K562 (cell line): ENCODE measurements at regions not wholly inside any gene's neighbourhood (a gene's known extent, or its start where the extent isn't known, plus 50 kb on each side); places are given as distances from the start of the nearest gene placed in this dataset.
A peak's percentile ranks its signal among the peaks of the same experiment; 100 is the strongest.

Experiments
- ATAC-seq: fragments of 200-7000 bp; cut with Tn5 transposase; 3 replicates; pipeline ENCODE4 v1.9.1; 2020; ENCODE audit warnings: moderate library complexity
- BruUV-seq: library from RNA; stranded (reverse); fragments of 400-500 nt; replicated peaks from 2 replicates; lab custom pipeline; 2021; lab: Mats Ljungman, UMichigan
- CTCF ChIA-PET: fragments of 300-600 bp; formaldehyde crosslinking; extraction: SDS; loops from one replicate; lab custom pipeline; 2021; ENCODE audit warnings: low intra/inter-chr PET ratio; lab: Yijun Ruan, JAX
- POLR2A ChIA-PET: fragments of 300-600, 350-650 bp; sonication (Branson Sonifier 250); formaldehyde crosslinking; extraction: SDS; loops from one replicate; lab custom pipeline; 2021; ENCODE audit warnings: antibody characterized with exemption, inconsistent platforms; lab: Yijun Ruan, JAX
- DNase-seq, 4 experiments: peaks; one replicate each; pipeline versions ENCODE4 v3.0.0 to v3.0.0-alpha.2; 2011 to 2018; ENCODE audit warnings: low spot score in 3 of 4, mixed read lengths in 3 of 4; ENCODE audit errors: extremely low read depth in 1 of 4
- FAIRE-seq: peaks from 2 replicates; lab custom pipeline; 2011; peaks lifted over from hg19 to GRCh38; lab: Jason Lieb, UNC
- H2AFZ ChIP-seq: 2 replicates; pipeline ENCODE4 v1.6.0; 2011; ENCODE audit warnings: low read depth, low read length, control low read depth, inconsistent platforms
- H3K27ac ChIP-seq: fragments of 200-600 bp; 3 replicates; pipeline ENCODE4 v1.8.0; 2011; ENCODE audit warnings: low read depth, mild to moderate bottlenecking, control low read depth, inconsistent platforms, low read length, moderate library complexity, mixed read lengths; ENCODE audit errors: extremely low read depth
- H3K27me3 ChIP-seq, 2 experiments: fragments of 300-600 bp in 1 of 2; 2 replicates in 1 of 2; 3 replicates in 1 of 2; pipeline versions ENCODE4 v1.6.0 to v1.8.0; 2011; ENCODE audit warnings: inconsistent platforms in 2 of 2, low read length in 2 of 2, mild to moderate bottlenecking in 1 of 2, mixed read lengths in 1 of 2, moderate library complexity in 1 of 2; ENCODE audit not compliant: control insufficient read depth in 2 of 2, insufficient read depth in 2 of 2
- H3K36me3 ChIP-seq: fragments of 300-600 bp; 3 replicates; pipeline ENCODE4 v1.8.0; 2011; ENCODE audit warnings: mild to moderate bottlenecking, low read length, inconsistent platforms; ENCODE audit not compliant: control insufficient read depth, insufficient read depth
- H3K4me1 ChIP-seq, 2 experiments: fragments of 200-600 bp in 1 of 2; replicated peaks in 1 of 2; 2 replicates in 1 of 2; 3 replicates in 1 of 2; pipeline versions ENCODE4 v1.5.1 to v1.8.0; 2011; ENCODE audit warnings: inconsistent platforms in 2 of 2, low read length in 2 of 2, mild to moderate bottlenecking in 1 of 2, mixed read lengths in 1 of 2, moderate library complexity in 1 of 2; ENCODE audit not compliant: control insufficient read depth in 2 of 2, insufficient read depth in 2 of 2
- H3K4me2 ChIP-seq: 2 replicates; pipeline ENCODE4 v1.6.1; 2011; ENCODE audit warnings: low read length, control low read depth, inconsistent platforms, mixed read lengths; ENCODE audit not compliant: insufficient read depth
- H3K4me3 ChIP-seq: fragments of 200-600 bp; sonication (generic), shearing (Covaris generic); 2 replicates; pipeline ENCODE4 v1.5.1; 2016; ENCODE audit warnings: control low read depth, inconsistent platforms
- H3K79me2 ChIP-seq: fragments of 200-600 bp; 3 replicates; pipeline ENCODE4 v1.8.0; 2011; ENCODE audit warnings: low read length, inconsistent platforms; ENCODE audit not compliant: control insufficient read depth, insufficient read depth
- H3K9ac ChIP-seq, 2 experiments: 2 replicates each; pipeline versions ENCODE4 v1.6.0 to v1.6.1; 2011; ENCODE audit warnings: low read depth in 2 of 2, low read length in 2 of 2, control low read depth in 1 of 2, inconsistent platforms in 1 of 2, mild to moderate bottlenecking in 1 of 2, mixed read lengths in 1 of 2; ENCODE audit not compliant: insufficient read depth in 1 of 2
- H3K9me1 ChIP-seq: one replicate; pipeline ENCODE4 v1.6.0; 2011; ENCODE audit warnings: inconsistent platforms, mild to moderate bottlenecking, low read length, moderate library complexity; ENCODE audit not compliant: control insufficient read depth, insufficient read depth
- H3K9me3 ChIP-seq: replicated peaks from 2 replicates; pipeline ENCODE4 v1.5.1; 2011; ENCODE audit warnings: low read depth, low read length, inconsistent platforms; ENCODE audit not compliant: control insufficient read depth, insufficient read depth
- H4K20me1 ChIP-seq: replicated peaks from 2 replicates; pipeline ENCODE4 v1.6.1; 2011; ENCODE audit warnings: low read length, inconsistent platforms, mixed read lengths; ENCODE audit not compliant: control insufficient read depth, insufficient read depth
- CTCF ChIP-seq, 3 experiments: IDR thresholded peaks in 2 of 3; conservative IDR thresholded peaks in 1 of 3; 2 replicates each; pipeline ENCODE4 v1.5.1; 2011 to 2012; ENCODE audit warnings: low read length in 3 of 3, mild to moderate bottlenecking in 3 of 3, control low read depth in 2 of 3, improper control_type of control experiment in 1 of 3, inconsistent platforms in 1 of 3, low read depth in 1 of 3, mixed read lengths in 1 of 3, moderate library complexity in 1 of 3; ENCODE audit not compliant: insufficient read depth in 2 of 3
- EWSR1 ChIP-seq: fragments of 450-650 bp; IDR thresholded peaks from 2 replicates; pipeline ENCODE4 v1.6.1; 2018; ENCODE audit warnings: borderline replicate concordance, mild to moderate bottlenecking, low read depth, moderate library complexity; ENCODE audit not compliant: partially characterized antibody
- FOXA3 ChIP-seq, 2 experiments: fragments of 450-650 bp in 1 of 2; sonication (generic) in 1 of 2; formaldehyde crosslinking; IDR thresholded peaks in 1 of 2; conservative IDR thresholded peaks in 1 of 2; 2 replicates each; pipeline versions ENCODE4 v1.4.0 to v1.8.0; 2020 to 2022; ENCODE audit warnings: mild to moderate bottlenecking in 2 of 2, missing genetic modification reagents in 1 of 2
- ZBTB2 ChIP-seq: fragments of 450-650 bp; IDR thresholded peaks from 2 replicates; pipeline ENCODE4 v1.6.1; 2016; ENCODE audit warnings: antibody characterized with exemption
- WGBS: fragments of 100-300 bp; shearing (Covaris generic); methylation state at CpG from one replicate; pipeline ENCODE4 v1.1.6; 2016; ENCODE audit warnings: low coverage, mixed read lengths; ENCODE audit not compliant: insufficient coverage; ENCODE audit errors: missing lambda C conversion rate; 5-methylcytosine and 5-hydroxymethylcytosine counted together
- in situ Hi-C: fragments of 300-500 bp; cut with MboI; formaldehyde crosslinking; loops from 4 replicates; pipeline ENCODE4 v1.15.0; 2018; ENCODE audit warnings: inconsistent platforms, mixed read lengths
- intact Hi-C: fragments of 100-400 bp; cut with micrococcal nuclease; formaldehyde crosslinking; loops from 2 replicates; pipeline ENCODE4 v1.14.2; 2022
- TF ChIP-seq, protein P1 (sequence below), 3 experiments: fragments of 200-800 bp in 1 of 3; fragments of 250-450 bp in 1 of 3; fragments of 450-650 bp in 1 of 3; sonication (Bioruptor Pico) in 1 of 3; sonication (Bioruptor generic) in 1 of 3; formaldehyde crosslinking in 1 of 3; IDR thresholded peaks; 2 replicates each; pipeline versions ENCODE4 v1.6.1 to v1.8.0; 2016 to 2022; ENCODE audit warnings: mild to moderate bottlenecking in 2 of 3, missing genetic modification characterization in 2 of 3, missing compliant biosample characterization in 1 of 3, moderate library complexity in 1 of 3
- TF ChIP-seq, protein P2 (sequence below): sonication (generic); formaldehyde crosslinking; IDR thresholded peaks from 2 replicates; pipeline ENCODE4 v1.8.1; 2023; ENCODE audit warnings: mild to moderate bottlenecking, missing genetic modification reagents
- TF ChIP-seq, protein P3 (sequence below): fragments of 450-650 bp; conservative IDR thresholded peaks from 2 replicates; pipeline ENCODE4 v1.6.1; 2016; ENCODE audit warnings: missing genetic modification characterization, low read depth, mild to moderate bottlenecking, missing compliant biosample characterization, moderate library complexity

DNA sequence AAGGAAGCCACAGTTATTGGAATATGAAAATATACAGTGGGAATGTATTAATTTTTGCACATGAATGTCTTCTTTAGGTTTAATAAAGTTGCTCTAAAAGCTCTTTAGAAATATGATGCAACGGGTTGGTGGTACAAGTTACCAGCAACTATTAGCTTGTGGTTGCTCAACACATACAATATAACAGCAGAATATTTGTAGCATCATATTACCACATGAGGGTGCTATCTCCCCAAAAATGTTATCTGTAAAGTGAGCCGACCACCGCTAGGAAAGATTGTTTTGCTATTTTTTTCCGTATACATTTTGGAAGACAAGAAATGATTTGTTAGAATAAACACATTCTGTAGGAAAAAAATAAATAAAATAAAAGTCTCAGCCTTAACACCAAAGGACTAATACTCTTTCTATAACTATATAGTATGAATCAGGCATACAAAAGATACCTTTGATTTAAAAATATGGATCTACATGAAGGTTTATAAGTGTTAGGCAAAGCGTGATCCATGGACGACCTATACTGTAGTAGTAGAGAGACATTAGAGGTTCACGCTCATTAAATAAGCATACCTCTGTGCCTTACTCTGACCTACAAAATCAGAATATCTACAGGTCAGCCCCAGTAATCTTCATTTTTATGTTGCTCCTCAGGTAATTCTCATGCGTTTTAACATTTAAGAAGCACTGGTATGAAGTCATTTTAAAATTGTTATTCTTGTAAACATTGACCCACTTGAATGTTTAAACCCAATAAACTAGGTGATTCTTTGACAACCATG lies 1110.6 kb upstream of the ACVR2A start (continued):
- TF ChIP-seq CTCF (IDR thresholded peaks at IDR 0.05 in 2 of 3, conservative IDR thresholded peaks at IDR 0.05 in 1 of 3; ENCODE audit: insufficient read depth in 2 of 3, low read depth in 1 of 3, low read length in 3 of 3): peak in 2 of 3 experiments; percentile 13 to 40; a peak in 2 of 6 replicates

- in situ Hi-C loops: loop anchor here (25.0 kb wide), 1 partner anchor 1181 kb away; no protein-coding TSS in a partner anchor
- Histone ChIP-seq H3K27me3 (no peaks in the 10 kb centered on the region), H3K79me2 (no peaks in the 10 kb centered on the region), H3K4me3 (no peak overlapping the region), H3K9me1 (no peaks in the 10 kb centered on the region), H2AFZ (no peak overlapping the region), H3K9me3 (no peaks in the 10 kb centered on the region), H3K4me1 (no peaks in the 10 kb centered on the region), H3K4me2 (no peak overlapping the region), H3K9ac (no peak overlapping the region), H3K36me3 (no peaks in the 10 kb centered on the region), H3K27ac (no peak overlapping the region), H4K20me1 (no peaks in the 10 kb centered on the region)
- BruUV-seq: no TSS peak
- WGBS: 0% methylated on average over 1 of the region's 1 CpG
- POLR2A ChIA-PET: no interaction called here
- ATAC-seq: no peak
- no peak for FAIRE-seq
- TF ChIP-seq EWSR1 (no peak), FOXA3 (CRISPR knock-in tag; conservative IDR thresholded peaks at IDR 0.05 in 1 of 2, IDR thresholded peaks at IDR 0.05 in 1 of 2) (no peak), ZBTB2 (no peak)
- TF ChIP-seq, protein P1, sequence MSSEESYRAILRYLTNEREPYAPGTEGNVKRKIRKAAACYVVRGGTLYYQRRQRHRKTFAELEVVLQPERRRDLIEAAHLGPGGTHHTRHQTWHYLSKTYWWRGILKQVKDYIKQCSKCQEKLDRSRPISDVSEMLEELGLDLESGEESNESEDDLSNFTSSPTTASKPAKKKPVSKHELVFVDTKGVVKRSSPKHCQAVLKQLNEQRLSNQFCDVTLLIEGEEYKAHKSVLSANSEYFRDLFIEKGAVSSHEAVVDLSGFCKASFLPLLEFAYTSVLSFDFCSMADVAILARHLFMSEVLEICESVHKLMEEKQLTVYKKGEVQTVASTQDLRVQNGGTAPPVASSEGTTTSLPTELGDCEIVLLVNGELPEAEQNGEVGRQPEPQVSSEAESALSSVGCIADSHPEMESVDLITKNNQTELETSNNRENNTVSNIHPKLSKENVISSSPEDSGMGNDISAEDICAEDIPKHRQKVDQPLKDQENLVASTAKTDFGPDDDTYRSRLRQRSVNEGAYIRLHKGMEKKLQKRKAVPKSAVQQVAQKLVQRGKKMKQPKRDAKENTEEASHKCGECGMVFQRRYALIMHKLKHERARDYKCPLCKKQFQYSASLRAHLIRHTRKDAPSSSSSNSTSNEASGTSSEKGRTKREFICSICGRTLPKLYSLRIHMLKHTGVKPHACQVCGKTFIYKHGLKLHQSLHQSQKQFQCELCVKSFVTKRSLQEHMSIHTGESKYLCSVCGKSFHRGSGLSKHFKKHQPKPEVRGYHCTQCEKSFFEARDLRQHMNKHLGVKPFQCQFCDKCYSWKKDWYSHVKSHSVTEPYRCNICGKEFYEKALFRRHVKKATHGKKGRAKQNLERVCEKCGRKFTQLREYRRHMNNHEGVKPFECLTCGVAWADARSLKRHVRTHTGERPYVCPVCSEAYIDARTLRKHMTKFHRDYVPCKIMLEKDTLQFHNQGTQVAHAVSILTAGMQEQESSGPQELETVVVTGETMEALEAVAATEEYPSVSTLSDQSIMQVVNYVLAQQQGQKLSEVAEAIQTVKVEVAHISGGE (CRISPR knock-in tag; IDR thresholded peaks at IDR 0.05): no peak
- TF ChIP-seq, protein P2, sequence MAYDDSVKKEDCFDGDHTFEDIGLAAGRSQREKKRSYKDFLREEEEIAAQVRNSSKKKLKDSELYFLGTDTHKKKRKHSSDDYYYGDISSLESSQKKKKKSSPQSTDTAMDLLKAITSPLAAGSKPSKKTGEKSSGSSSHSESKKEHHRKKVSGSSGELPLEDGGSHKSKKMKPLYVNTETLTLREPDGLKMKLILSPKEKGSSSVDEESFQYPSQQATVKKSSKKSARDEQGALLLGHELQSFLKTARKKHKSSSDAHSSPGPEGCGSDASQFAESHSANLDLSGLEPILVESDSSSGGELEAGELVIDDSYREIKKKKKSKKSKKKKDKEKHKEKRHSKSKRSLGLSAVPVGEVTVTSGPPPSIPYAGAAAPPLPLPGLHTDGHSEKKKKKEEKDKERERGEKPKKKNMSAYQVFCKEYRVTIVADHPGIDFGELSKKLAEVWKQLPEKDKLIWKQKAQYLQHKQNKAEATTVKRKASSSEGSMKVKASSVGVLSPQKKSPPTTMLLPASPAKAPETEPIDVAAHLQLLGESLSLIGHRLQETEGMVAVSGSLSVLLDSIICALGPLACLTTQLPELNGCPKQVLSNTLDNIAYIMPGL: no peak
- TF ChIP-seq, protein P3, sequence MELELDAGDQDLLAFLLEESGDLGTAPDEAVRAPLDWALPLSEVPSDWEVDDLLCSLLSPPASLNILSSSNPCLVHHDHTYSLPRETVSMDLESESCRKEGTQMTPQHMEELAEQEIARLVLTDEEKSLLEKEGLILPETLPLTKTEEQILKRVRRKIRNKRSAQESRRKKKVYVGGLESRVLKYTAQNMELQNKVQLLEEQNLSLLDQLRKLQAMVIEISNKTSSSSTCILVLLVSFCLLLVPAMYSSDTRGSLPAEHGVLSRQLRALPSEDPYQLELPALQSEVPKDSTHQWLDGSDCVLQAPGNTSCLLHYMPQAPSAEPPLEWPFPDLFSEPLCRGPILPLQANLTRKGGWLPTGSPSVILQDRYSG (tag): no peak
- intact Hi-C loops: no loop called here
- CTCF ChIA-PET: no interaction called here
- no peak for DNase-seq
These were observed 1113.9 kb upstream of the ACVR2A start for GRCh38 chr2:146730882-146731281.
